ENCODE measurements at regions not wholly inside any gene's neighbourhood (a gene's known extent, or its start where the extent isn't known, plus 50 kb on each side); places are given as distances from the start of the nearest gene placed in this dataset.

DNA sequence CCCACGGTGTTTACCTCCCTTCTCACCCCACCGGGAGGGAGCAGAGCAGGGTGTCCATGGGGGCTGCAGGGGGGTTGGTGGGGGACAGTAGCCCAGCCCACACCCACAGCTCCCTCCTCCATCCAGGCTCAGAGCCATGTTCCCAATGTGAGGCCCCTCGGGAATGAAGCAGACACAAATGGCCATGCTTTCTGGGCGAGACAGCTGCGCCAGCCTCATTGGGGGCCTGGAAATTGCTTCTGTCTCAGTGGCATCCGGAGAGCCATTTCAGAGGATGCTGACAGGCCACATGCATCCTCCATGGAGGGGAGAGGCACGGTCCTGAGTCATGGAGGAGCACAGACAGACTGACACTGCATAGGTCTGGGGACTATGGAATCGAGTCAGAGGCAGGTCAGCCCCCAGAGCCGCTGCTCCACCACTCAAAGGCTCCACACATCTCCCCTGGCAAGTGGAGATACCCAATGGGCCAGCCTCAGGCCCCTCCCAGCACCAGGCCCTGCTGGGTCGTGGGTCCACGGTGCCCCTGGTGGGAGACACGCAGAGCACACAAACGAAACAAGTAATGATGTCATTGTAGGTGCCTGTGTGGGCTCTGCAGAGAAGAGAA, 59.6 kb upstream of the ENPP7 start:
- no peak overlapping the region for H3K27ac Mint-ChIP-seq
- ChIA-PET POLR2A (no interaction called here), CTCF (no interaction called here)
- peaks cover 11% of the 10 kb centered on the region for H3K9me3 Mint-ChIP-seq
- TF ChIP-seq, protein P1, sequence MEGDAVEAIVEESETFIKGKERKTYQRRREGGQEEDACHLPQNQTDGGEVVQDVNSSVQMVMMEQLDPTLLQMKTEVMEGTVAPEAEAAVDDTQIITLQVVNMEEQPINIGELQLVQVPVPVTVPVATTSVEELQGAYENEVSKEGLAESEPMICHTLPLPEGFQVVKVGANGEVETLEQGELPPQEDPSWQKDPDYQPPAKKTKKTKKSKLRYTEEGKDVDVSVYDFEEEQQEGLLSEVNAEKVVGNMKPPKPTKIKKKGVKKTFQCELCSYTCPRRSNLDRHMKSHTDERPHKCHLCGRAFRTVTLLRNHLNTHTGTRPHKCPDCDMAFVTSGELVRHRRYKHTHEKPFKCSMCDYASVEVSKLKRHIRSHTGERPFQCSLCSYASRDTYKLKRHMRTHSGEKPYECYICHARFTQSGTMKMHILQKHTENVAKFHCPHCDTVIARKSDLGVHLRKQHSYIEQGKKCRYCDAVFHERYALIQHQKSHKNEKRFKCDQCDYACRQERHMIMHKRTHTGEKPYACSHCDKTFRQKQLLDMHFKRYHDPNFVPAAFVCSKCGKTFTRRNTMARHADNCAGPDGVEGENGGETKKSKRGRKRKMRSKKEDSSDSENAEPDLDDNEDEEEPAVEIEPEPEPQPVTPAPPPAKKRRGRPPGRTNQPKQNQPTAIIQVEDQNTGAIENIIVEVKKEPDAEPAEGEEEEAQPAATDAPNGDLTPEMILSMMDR (IDR thresholded peaks at IDR 0.05): no peak
- intact Hi-C loops (cut with micrococcal nuclease): no loop called here
- DNase-seq (no peak), ATAC-seq (ENCODE audit: low read depth) (no peak)
- peaks cover 38% of the 10 kb centered on the region for H3K27me3 Mint-ChIP-seq
- H3K4me3 Mint-ChIP-seq: no peak overlapping the region
- no peaks in the 10 kb centered on the region for H3K36me3 Mint-ChIP-seq (ENCODE audit: low read depth)
- H3K4me1 Mint-ChIP-seq: peaks cover 6% of the 10 kb centered on the region

GRCh38 chr17:79670537-79671084, 59.8 kb upstream of the RBFOX3 start:
- Mint-ChIP-seq H3K27ac (no peak overlapping the region), H3K36me3 (ENCODE audit: low read depth) (no peaks in the 10 kb centered on the region), H3K4me1 (peaks cover 6% of the 10 kb centered on the region), H3K9me3 (peaks cover 11% of the 10 kb centered on the region), H3K4me3 (no peak overlapping the region), H3K27me3 (peaks cover 43% of the 10 kb centered on the region)
- ChIA-PET CTCF (no interaction called here), POLR2A (no interaction called here)
- DNase-seq: no peak
- TF ChIP-seq, protein P1 (IDR thresholded peaks at IDR 0.05): no peak
- no peak for ATAC-seq (ENCODE audit: low read depth)
- intact Hi-C loops (cut with micrococcal nuclease): no loop called here

- intact Hi-C loops (cut with micrococcal nuclease): no loop called here
- ChIA-PET CTCF (no interaction called here), POLR2A (no interaction called here)
- Mint-ChIP-seq H3K9me3 (peaks cover 11% of the 10 kb centered on the region), H3K4me1 (peaks cover 6% of the 10 kb centered on the region), H3K27ac (no peak overlapping the region), H3K4me3 (no peak overlapping the region), H3K36me3 (ENCODE audit: low read depth) (no peaks in the 10 kb centered on the region), H3K27me3 (peaks cover 46% of the 10 kb centered on the region)
- ATAC-seq (ENCODE audit: low read depth): no peak
- TF ChIP-seq, protein P1 (IDR thresholded peaks at IDR 0.05): no peak
- DNase-seq: no peak
Observed at GRCh38 chr17:79669861-79670260, 59.0 kb upstream of the RBFOX3 start.

DNA sequence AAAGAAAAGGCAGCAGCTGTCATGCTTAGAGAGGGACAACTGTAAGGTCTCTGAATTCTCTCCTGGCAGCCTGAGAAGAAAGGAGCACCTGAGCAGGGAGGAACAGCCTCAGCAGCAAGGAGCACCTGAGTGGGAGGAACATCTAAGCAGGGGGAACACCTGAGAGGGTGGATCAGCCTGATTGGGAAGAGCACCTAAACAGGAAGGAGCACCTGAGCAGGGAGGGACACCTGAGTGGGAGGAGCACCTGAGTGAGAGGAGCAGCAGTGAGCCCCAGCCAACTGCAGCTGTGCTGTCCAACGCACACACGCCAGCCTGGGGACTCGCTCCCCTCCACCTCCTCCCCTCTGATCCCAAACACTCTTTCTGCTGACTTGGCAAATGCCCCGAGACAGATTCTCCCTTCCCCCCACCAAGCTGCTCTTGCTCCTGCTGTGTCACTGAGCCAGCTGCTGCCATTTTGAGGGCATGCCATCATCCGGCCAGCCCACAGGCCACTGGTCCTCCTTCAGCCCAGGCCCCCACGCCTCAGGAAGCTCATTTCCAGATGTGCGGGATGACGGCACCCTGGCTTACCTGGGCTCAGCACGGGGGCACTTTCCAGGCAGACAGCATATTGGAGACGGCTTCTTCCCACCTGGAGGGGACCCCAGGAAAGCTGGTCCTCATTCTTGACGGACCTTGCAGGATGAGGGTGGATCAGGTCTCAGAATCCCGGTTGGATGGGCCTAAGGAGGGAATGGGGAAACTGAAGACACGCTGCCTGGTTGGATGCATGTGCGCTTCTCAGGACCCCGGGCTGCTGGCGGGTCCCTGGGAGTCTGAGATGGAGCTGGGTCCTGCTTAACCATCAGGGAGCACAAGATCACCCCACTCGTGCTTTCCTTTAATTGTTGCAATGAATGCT, 57.7 kb upstream of the RBFOX3 start:
- DNase-seq (no peak), ATAC-seq (ENCODE audit: low read depth) (no peak)
- no peak overlapping the region for H3K4me3 Mint-ChIP-seq
- no peaks in the 10 kb centered on the region for H3K36me3 Mint-ChIP-seq (ENCODE audit: low read depth)
- TF ChIP-seq, protein P1 (IDR thresholded peaks at IDR 0.05): no peak
- no peak overlapping the region for H3K27ac Mint-ChIP-seq
- ChIA-PET CTCF (no interaction called here), POLR2A (interaction anchor here (0.6 kb wide), 1 partner anchor 237 kb away, joined by 3 read pairs; no protein-coding TSS in a partner anchor)
- H3K9me3 Mint-ChIP-seq: peaks cover 9% of the 10 kb centered on the region
- H3K4me1 Mint-ChIP-seq: peaks cover 6% of the 10 kb centered on the region
- peaks cover 48% of the 10 kb centered on the region for H3K27me3 Mint-ChIP-seq
- intact Hi-C loops (cut with micrococcal nuclease): no loop called here

GRCh38 chr17:79667746-79668145, 56.9 kb upstream of the RBFOX3 start:
- intact Hi-C loops (cut with micrococcal nuclease): no loop called here
- POLR2A ChIA-PET: no interaction called here
- Mint-ChIP-seq H3K36me3 (ENCODE audit: low read depth) (no peaks in the 10 kb centered on the region), H3K27me3 (peaks cover 52% of the 10 kb centered on the region), H3K27ac (no peak overlapping the region), H3K9me3 (peaks cover 3% of the 10 kb centered on the region), H3K4me3 (no peak overlapping the region), H3K4me1 (peaks cover 6% of the 10 kb centered on the region)
- CTCF ChIA-PET: no interaction called here
- TF ChIP-seq, protein P1 (IDR thresholded peaks at IDR 0.05): no peak
- DNase-seq: no peak
- ATAC-seq (ENCODE audit: low read depth): no peak

All from activated B cell treated with CpG ODN at 0.5 μM for 24 hours (primary cell).